ENCODE measurements at regions not wholly inside any gene's neighbourhood (a gene's known extent, or its start where the extent isn't known, plus 50 kb on each side); places are given as distances from the start of the nearest gene placed in this dataset.

GRCh38 chr2:54388076-54388475 is 68.1 kb upstream of the SPTBN1 start:
- no peak for DNase-seq

GRCh38 chr2:54392555-54393324 is 63.4 kb upstream of the SPTBN1 start:
- no peak for DNase-seq

- DNase-seq = no peak
These were observed 61.7 kb upstream of the SPTBN1 start for GRCh38 chr2:54394392-54394791.

DNA sequence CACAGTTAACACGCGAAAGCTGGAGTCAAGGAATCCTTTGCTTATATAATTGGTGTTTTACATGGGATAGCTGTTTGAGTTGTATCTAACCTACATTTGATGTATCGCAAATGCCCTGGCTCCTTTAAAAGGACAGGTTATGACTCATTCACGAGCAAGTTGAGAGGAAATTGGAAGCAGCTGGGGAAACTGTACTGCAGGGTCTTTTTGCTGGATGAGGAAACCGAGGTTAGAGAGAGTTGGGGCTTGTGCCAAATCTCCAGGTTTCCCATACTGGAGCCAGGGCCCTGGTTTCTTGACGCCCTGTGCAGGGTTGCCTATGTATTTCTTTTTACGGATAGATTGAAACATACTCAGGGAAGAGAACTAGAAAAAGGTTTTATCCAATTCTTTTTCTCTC is 60.0 kb upstream of the SPTBN1 start:
- DNase-seq = no peak

DNA sequence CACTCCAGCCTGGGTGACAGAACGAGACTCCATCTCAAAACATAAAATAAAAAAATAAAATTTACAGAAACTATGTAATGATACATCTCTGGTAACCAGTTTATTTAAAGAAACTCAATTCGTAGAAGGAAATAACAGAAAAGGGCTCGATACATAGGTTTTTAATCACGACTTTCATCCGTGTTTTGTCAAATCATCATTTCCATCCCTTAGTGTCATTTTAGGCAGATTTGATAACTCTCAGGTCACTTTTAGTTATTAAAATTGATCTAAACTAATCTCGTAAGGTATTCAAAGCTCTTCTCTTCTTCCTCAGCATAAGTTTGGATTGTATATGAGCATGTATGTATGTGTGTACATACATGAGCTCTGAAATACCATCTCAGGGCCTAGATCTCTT is 59.3 kb upstream of the SPTBN1 start:
- no peak for DNase-seq

GRCh38 chr2:54397426-54397825 is 58.7 kb upstream of the SPTBN1 start:
- no peak for DNase-seq

- no peak for DNase-seq
These were observed 54.6 kb upstream of the SPTBN1 start for GRCh38 chr2:54401554-54401953.

DNA sequence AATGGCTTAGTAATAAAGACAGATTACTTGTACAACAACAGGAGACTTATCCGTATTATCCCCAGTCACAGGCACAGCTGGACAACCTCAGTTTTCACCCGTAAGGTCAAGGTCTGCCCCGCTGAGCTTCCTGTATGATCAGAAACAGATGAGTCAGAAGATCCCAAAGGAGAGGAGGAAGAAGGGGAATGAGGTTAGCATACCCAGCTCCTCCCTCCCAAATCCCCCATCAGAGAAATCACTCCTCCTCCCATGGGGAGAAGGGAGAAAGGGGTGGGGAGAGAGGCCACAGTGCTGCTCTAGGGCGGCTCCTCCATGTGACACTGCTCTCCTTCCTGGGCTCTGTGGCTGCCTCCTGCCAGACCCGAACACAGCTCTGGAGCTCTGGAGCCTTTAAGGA is 53.8 kb upstream of the SPTBN1 start:
- DNase-seq = no peak

- DNase-seq = no peak
These were observed 52.5 kb upstream of the SPTBN1 start for GRCh38 chr2:54403512-54404238.

DNA sequence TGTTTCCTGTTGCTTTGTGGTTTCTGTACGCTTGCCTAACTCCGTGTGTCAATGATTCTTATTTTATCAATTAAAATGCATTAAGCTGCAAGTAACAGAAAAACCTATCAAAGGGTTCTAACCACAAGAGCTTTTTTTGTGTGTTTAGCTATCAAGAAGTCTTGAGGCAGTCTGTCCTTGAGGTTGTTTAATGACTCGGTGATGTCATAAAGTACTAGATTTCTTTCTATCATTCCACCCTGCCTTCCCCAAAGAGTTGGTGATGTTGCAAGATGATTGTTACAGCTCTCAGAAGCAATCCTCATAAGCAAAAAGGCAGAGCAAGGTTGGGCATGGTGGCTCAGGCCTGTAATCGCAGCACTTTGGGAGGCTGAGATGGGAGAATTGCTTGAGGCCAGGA is 51.9 kb upstream of the SPTBN1 start:
- DNase-seq = no peak

GRCh38 chr2:54406031-54406430 is 50.1 kb upstream of the SPTBN1 start:
- no peak for DNase-seq
